ENCODE measurements at regions not wholly inside any gene's neighbourhood (a gene's known extent, or its start where the extent isn't known, plus 50 kb on each side); places are given as distances from the start of the nearest gene placed in this dataset.

- intact Hi-C loops (cut with micrococcal nuclease), result no loop called here
These were observed 653.2 kb downstream of the DCDC2C start for GRCh38 chr2:4356541-4356940.

- intact Hi-C loops (cut with micrococcal nuclease), result no loop called here
These were observed 653.7 kb downstream of the DCDC2C start for GRCh38 chr2:4357121-4357520.

- intact Hi-C loops (cut with micrococcal nuclease), result no loop called here
These were observed 655.5 kb downstream of the DCDC2C start for GRCh38 chr2:4358837-4359236.

GRCh38 chr2:4368907-4369306, 665.5 kb downstream of the DCDC2C start:
- intact Hi-C loops (cut with micrococcal nuclease), result no loop called here

GRCh38 chr2:4369826-4370419, 666.5 kb downstream of the DCDC2C start:
- intact Hi-C loops (cut with micrococcal nuclease), result no loop called here

GRCh38 chr2:4370422-4371090, 667.2 kb downstream of the DCDC2C start:
- intact Hi-C loops (cut with micrococcal nuclease), result no loop called here

GRCh38 chr2:4381049-4381448, 677.7 kb downstream of the DCDC2C start:
- intact Hi-C loops (cut with micrococcal nuclease), result no loop called here

GRCh38 chr2:4381773-4382172, 678.4 kb downstream of the DCDC2C start:
- intact Hi-C loops (cut with micrococcal nuclease), result no loop called here

GRCh38 chr2:4391013-4391412, 687.6 kb downstream of the DCDC2C start:
- intact Hi-C loops (cut with micrococcal nuclease), result no loop called here

GRCh38 chr2:4404363-4404762, 701.0 kb downstream of the DCDC2C start:
- intact Hi-C loops (cut with micrococcal nuclease), result no loop called here

GRCh38 chr2:4408321-4408720, 704.9 kb downstream of the DCDC2C start:
- intact Hi-C loops (cut with micrococcal nuclease), result no loop called here

- intact Hi-C loops (cut with micrococcal nuclease), result no loop called here
These were observed 709.3 kb downstream of the DCDC2C start for GRCh38 chr2:4412637-4413187.

GRCh38 chr2:4415171-4415570, 711.8 kb downstream of the DCDC2C start:
- intact Hi-C loops (cut with micrococcal nuclease), result no loop called here

- intact Hi-C loops (cut with micrococcal nuclease), result no loop called here
These were observed 712.5 kb downstream of the DCDC2C start for GRCh38 chr2:4415810-4416413.

- intact Hi-C loops (cut with micrococcal nuclease), result no loop called here
These were observed 713.1 kb downstream of the DCDC2C start for GRCh38 chr2:4416431-4416830.

- intact Hi-C loops (cut with micrococcal nuclease), result no loop called here
These were observed 714.4 kb downstream of the DCDC2C start for GRCh38 chr2:4417771-4418170.

- intact Hi-C loops (cut with micrococcal nuclease), result no loop called here
These were observed 716.7 kb downstream of the DCDC2C start for GRCh38 chr2:4420032-4420431.

- intact Hi-C loops (cut with micrococcal nuclease), result no loop called here
These were observed 720.8 kb downstream of the DCDC2C start for GRCh38 chr2:4424153-4424552.

GRCh38 chr2:4427083-4427482, 723.7 kb downstream of the DCDC2C start:
- intact Hi-C loops (cut with micrococcal nuclease), result no loop called here

GRCh38 chr2:4445821-4446220, 742.4 kb downstream of the DCDC2C start:
- intact Hi-C loops (cut with micrococcal nuclease), result no loop called here

GRCh38 chr2:4454907-4455306, 751.5 kb downstream of the DCDC2C start:
- intact Hi-C loops (cut with micrococcal nuclease), result no loop called here

- intact Hi-C loops (cut with micrococcal nuclease), result no loop called here
These were observed 752.2 kb downstream of the DCDC2C start for GRCh38 chr2:4455486-4456155.
